Iris pigment epithelial cell (primary cell): ENCODE measurements at regions not wholly inside any gene's neighbourhood (a gene's known extent, or its start where the extent isn't known, plus 50 kb on each side); places are given as distances from the start of the nearest gene placed in this dataset.
"Not testable (repeated sequence)": the region's sequence is repeated elsewhere in the genome, so short reads cannot be mapped to it uniquely, and the experiment has no call there.

Source experiments
- DNase-seq: peaks from one replicate; pipeline ENCODE4 v3.0.0-alpha.2; 2011; ENCODE audit warnings: low read depth

- not testable (repeated sequence) for DNase-seq
Observed at GRCh38 chr13:86253497-86253896, 454.3 kb upstream of the SLITRK6 start.

- not testable (repeated sequence) for DNase-seq
Observed at GRCh38 chr13:86255820-86256219, 456.6 kb upstream of the SLITRK6 start.

GRCh38 chr13:86269511-86269910 is 470.3 kb upstream of the SLITRK6 start:
- DNase-seq: no peak

GRCh38 chr13:86282442-86282841 is 483.2 kb upstream of the SLITRK6 start:
- peak; percentile 46 for DNase-seq

GRCh38 chr13:86283031-86283430 is 483.8 kb upstream of the SLITRK6 start:
- DNase-seq: no peak

GRCh38 chr13:86298725-86299124 is 499.5 kb upstream of the SLITRK6 start:
- DNase-seq: no peak

GRCh38 chr13:86299128-86299527 is 499.9 kb upstream of the SLITRK6 start:
- no peak for DNase-seq

GRCh38 chr13:86309881-86310280 is 510.7 kb upstream of the SLITRK6 start:
- no peak for DNase-seq

- DNase-seq: no peak
Observed at GRCh38 chr13:86313421-86313820, 514.2 kb upstream of the SLITRK6 start.

- no peak for DNase-seq
Observed at GRCh38 chr13:86318450-86318849, 519.2 kb upstream of the SLITRK6 start.

- DNase-seq: no peak
Observed at GRCh38 chr13:86324191-86324590, 525.0 kb upstream of the SLITRK6 start.

GRCh38 chr13:86355301-86355700 is 556.1 kb upstream of the SLITRK6 start:
- DNase-seq: no peak

- DNase-seq: no peak
Observed at GRCh38 chr13:86357106-86357505, 557.9 kb upstream of the SLITRK6 start.

- DNase-seq: not testable (repeated sequence)
Observed at GRCh38 chr13:86363749-86364148, 564.5 kb upstream of the SLITRK6 start.

GRCh38 chr13:86368924-86369323 is 569.7 kb upstream of the SLITRK6 start:
- no peak for DNase-seq

GRCh38 chr13:86377451-86377850 is 578.2 kb upstream of the SLITRK6 start:
- no peak for DNase-seq

GRCh38 chr13:86378628-86379027 is 579.4 kb upstream of the SLITRK6 start:
- DNase-seq: no peak

GRCh38 chr13:86383151-86383550 is 583.9 kb upstream of the SLITRK6 start:
- DNase-seq: no peak

GRCh38 chr13:86383561-86383960 is 584.3 kb upstream of the SLITRK6 start:
- DNase-seq: no peak

- DNase-seq: no peak
Observed at GRCh38 chr13:86397635-86398034, 598.4 kb upstream of the SLITRK6 start.

- no peak for DNase-seq
Observed at GRCh38 chr13:86399572-86399971, 600.4 kb upstream of the SLITRK6 start.

- DNase-seq: no peak
Observed at GRCh38 chr13:86402500-86402899, 603.3 kb upstream of the SLITRK6 start.

- DNase-seq: no peak
Observed at GRCh38 chr13:86403181-86403580, 604.0 kb upstream of the SLITRK6 start.

- DNase-seq: no peak
Observed at GRCh38 chr13:86409466-86410241, 610.4 kb upstream of the SLITRK6 start.
